Skeletal muscle tissue (tissue), 3 donors: ENCODE measurements at regions not wholly inside any gene's neighbourhood (a gene's known extent, or its start where the extent isn't known, plus 50 kb on each side); places are given as distances from the start of the nearest gene placed in this dataset.

ENCODE experiments used
- H3K27ac ChIP-seq: one replicate; pipeline ENCODE4 v1.7.0; 2013; ENCODE audit warnings: mild to moderate bottlenecking, low read depth, low read length, inconsistent platforms
- H3K27me3 ChIP-seq, 3 donors: one replicate each; pipeline ENCODE4 v1.7.0; 2013; ENCODE audit warnings: low read length in 3 of 3; ENCODE audit not compliant: control insufficient read depth in 3 of 3, insufficient read depth in 3 of 3
- H3K36me3 ChIP-seq, 3 donors: one replicate each; pipeline ENCODE4 v1.7.0; 2013; ENCODE audit warnings: low read length in 3 of 3; ENCODE audit not compliant: control insufficient read depth in 3 of 3, insufficient read depth in 3 of 3
- H3K4me1 ChIP-seq, 3 donors: one replicate each; pipeline ENCODE4 v1.7.0; 2013; ENCODE audit warnings: low read length in 3 of 3, mild to moderate bottlenecking in 3 of 3; ENCODE audit not compliant: control insufficient read depth in 3 of 3, insufficient read depth in 3 of 3
- H3K4me3 ChIP-seq, 3 donors: one replicate each; pipeline ENCODE4 v1.7.0; 2013; ENCODE audit warnings: low read length in 3 of 3
- H3K9ac ChIP-seq, 3 donors: one replicate each; pipeline ENCODE4 v1.7.0; 2013; ENCODE audit warnings: low read length in 3 of 3, mild to moderate bottlenecking in 3 of 3, moderate library complexity in 2 of 3, low read depth in 1 of 3
- H3K9me3 ChIP-seq, 3 donors: one replicate each; pipeline ENCODE4 v1.7.0; 2013; ENCODE audit warnings: low read length in 3 of 3; ENCODE audit not compliant: control insufficient read depth in 3 of 3
- donor health status: Osteomylitis.

DNA sequence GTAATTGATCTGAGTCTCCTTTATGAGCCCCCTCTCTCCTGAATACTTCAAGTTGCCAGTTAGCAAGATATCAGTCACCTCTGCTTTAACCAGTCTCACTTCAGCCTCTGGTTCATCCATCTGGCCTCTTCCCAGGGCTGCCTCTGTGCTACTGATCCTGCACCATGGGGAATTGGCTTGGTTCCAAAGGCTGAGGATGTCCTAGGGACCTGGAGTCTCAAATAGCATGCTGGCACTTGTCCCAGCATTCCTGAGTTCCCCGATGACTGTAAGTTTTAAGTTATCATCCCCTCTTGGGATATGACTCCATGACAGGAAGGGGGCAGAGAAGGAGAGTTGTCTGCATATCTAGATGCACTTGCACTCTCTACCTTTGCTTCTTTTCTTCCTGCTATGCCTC, 252.0 kb downstream of the PTBP2 start:
- no peaks in the 10 kb centered on the region for H3K9me3 ChIP-seq
- no peak overlapping the region for H3K27ac ChIP-seq
- H3K27me3 ChIP-seq, result peaks cover 0 to 4% (median 0%) of the 10 kb centered on the region in 3 donors
- H3K9ac ChIP-seq, result no peak overlapping the region
- H3K4me1 ChIP-seq, result no peaks in the 10 kb centered on the region
- no peak overlapping the region for H3K4me3 ChIP-seq
- no peaks in the 10 kb centered on the region for H3K36me3 ChIP-seq

GRCh38 chr1:96978444-96978843, 256.9 kb downstream of the PTBP2 start:
- H3K9me3 ChIP-seq, result no peaks in the 10 kb centered on the region
- no peaks in the 10 kb centered on the region for H3K27me3 ChIP-seq
- no peak overlapping the region for H3K9ac ChIP-seq
- no peak overlapping the region for H3K27ac ChIP-seq
- no peak overlapping the region for H3K4me3 ChIP-seq
- H3K4me1 ChIP-seq, result no peaks in the 10 kb centered on the region
- no peaks in the 10 kb centered on the region for H3K36me3 ChIP-seq

DNA sequence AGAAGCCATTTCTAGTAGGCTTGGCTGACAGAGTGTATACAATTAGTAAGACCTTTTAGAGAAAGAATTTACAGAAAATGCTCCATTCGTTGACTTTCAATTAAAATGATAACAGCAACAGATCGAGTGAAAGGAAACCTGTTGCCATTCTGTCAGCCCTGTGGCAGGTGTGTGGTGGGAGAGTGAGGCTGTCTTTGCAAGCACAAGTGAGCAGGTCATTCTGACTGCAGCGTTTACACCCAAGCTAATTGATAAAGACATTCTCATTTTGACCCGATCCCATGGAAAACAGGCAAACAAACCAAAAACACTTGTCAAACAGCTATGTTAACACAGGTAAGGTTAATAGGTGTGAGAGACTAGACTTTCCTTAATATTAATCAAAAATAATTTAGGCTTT, 257.3 kb downstream of the PTBP2 start:
- Histone ChIP-seq H3K4me3 (no peak overlapping the region), H3K9ac (no peak overlapping the region), H3K27me3 (no peaks in the 10 kb centered on the region), H3K9me3 (no peaks in the 10 kb centered on the region), H3K27ac (no peak overlapping the region), H3K4me1 (no peaks in the 10 kb centered on the region), H3K36me3 (no peaks in the 10 kb centered on the region)

DNA sequence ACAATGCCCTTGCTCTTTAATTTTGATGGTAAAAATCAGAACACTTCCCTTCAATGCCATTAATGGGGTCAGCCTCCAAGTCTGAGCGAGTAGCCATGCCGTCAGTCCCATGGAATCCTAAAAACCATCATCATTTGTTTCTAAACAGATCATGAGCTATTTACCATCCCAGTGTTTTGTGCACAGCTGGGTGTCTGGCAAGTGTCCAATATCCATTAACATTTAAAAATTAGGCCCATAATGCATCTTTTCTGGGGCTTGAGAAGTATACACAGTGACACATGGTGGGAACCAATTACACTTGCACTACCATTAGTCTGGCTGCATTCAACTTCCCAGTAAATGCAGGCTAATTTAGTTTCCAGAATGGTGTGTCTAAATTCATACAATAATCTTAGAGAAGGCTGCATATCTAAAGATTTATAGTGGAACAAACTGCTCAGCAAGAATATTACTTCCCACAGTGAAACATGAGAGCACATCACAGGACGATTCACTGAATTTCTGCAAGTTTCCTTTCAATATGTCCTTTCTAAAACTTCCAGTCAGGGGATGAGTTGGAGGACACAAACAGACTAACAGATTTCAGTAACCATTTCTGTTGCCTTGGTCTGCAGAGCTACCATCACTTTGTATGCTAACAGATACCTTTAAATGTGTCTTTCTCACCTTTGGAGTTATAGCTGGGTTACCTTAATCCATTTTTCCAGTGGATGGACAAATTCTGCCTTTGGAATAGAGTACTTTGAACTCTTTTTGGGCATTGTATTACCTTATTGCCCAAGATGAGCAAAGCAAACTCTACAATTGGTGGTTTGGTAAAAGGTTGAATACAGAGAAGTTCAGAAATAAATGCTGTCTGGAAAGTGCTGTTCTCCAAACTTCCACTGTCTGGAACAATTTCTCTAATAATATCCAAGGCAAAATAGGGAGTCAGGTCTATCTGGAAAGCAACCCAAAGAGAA, 258.0 kb downstream of the PTBP2 start:
- no peaks in the 10 kb centered on the region for H3K4me1 ChIP-seq
- H3K27ac ChIP-seq, result no peak overlapping the region
- H3K4me3 ChIP-seq, result no peak overlapping the region
- no peak overlapping the region for H3K9ac ChIP-seq
- no peaks in the 10 kb centered on the region for H3K27me3 ChIP-seq
- no peaks in the 10 kb centered on the region for H3K36me3 ChIP-seq
- H3K9me3 ChIP-seq, result no peaks in the 10 kb centered on the region

- no peaks in the 10 kb centered on the region for H3K9me3 ChIP-seq
- no peak overlapping the region for H3K27ac ChIP-seq
- H3K4me1 ChIP-seq, result no peaks in the 10 kb centered on the region
- no peaks in the 10 kb centered on the region for H3K36me3 ChIP-seq
- H3K9ac ChIP-seq, result no peak overlapping the region
- H3K4me3 ChIP-seq, result no peak overlapping the region
- H3K27me3 ChIP-seq, result no peaks in the 10 kb centered on the region
Observed at GRCh38 chr1:96980448-96980847, 258.9 kb downstream of the PTBP2 start.

DNA sequence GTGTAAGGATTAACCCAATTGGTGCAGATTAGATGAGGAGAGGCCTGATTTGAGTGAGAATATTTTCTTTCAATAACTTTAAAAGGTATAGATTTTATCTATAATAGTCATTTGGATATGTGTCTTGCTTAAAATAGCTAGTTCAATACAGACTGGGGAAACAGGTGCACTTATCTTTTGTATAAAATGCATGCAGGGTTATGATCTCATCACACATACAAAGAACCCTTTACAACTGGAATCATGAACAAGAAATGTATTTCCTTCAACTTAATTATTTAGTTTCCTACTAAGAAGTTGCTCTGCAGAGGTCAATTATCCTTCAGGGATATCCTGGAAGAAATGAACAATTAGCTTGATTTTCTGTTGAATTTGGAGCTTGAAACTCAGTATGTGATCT, 259.6 kb downstream of the PTBP2 start:
- no peaks in the 10 kb centered on the region for H3K27me3 ChIP-seq
- no peak overlapping the region for H3K9ac ChIP-seq
- no peaks in the 10 kb centered on the region for H3K4me1 ChIP-seq
- H3K9me3 ChIP-seq, result no peaks in the 10 kb centered on the region
- H3K4me3 ChIP-seq, result no peak overlapping the region
- no peak overlapping the region for H3K27ac ChIP-seq
- H3K36me3 ChIP-seq, result no peaks in the 10 kb centered on the region

DNA sequence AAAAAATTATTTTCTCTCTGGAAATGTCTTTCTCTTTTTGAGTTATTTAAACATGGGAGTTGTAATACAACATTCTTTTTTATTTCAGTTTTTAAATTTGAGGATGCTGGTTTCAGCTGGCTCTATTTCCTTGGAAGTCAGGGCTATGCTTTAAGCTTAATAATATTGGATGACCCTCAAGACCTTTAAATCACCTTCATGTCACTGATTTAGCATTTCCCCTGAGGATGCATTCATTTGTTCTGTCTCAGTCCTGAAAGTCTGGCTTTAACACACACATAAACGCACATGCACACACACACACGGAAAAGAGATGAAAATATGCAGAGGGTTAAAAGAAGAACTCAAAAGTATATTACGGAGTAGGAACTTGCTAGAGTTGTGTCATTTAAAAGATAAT, 260.5 kb downstream of the PTBP2 start:
- no peaks in the 10 kb centered on the region for H3K36me3 ChIP-seq
- H3K4me1 ChIP-seq, result no peaks in the 10 kb centered on the region
- no peaks in the 10 kb centered on the region for H3K27me3 ChIP-seq
- no peak overlapping the region for H3K9ac ChIP-seq
- H3K27ac ChIP-seq, result no peak overlapping the region
- H3K9me3 ChIP-seq, result no peaks in the 10 kb centered on the region
- H3K4me3 ChIP-seq, result no peak overlapping the region

GRCh38 chr1:96983866-96984265, 262.3 kb downstream of the PTBP2 start:
- no peak overlapping the region for H3K9ac ChIP-seq
- H3K27ac ChIP-seq, result no peak overlapping the region
- no peaks in the 10 kb centered on the region for H3K4me1 ChIP-seq
- H3K27me3 ChIP-seq, result no peaks in the 10 kb centered on the region
- H3K36me3 ChIP-seq, result no peaks in the 10 kb centered on the region
- no peak overlapping the region for H3K4me3 ChIP-seq
- no peaks in the 10 kb centered on the region for H3K9me3 ChIP-seq

DNA sequence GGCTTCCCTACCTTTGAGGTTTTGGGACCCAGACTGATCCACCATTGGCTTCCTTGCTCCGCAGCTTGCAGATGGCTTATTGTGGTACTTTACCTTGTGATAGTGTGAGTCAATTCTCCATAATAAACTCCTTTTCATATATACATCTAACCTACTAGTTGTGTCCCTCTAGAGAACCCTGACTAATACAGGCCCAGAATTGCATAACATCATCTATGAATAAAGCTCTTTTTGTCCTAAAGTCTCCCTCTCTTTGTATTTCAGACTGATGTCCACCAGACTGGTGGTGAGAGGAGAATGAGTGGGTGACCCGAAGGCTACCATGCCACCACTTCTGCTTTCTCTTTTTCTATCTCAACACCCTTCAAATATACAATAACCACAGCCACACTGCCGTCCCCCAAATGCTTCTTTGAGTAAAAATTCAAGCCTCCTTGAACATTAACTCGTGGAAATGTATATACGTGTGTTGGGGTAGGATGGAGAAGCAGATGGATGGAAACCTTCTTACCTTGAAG, 265.7 kb downstream of the PTBP2 start:
- H3K9me3 ChIP-seq, result no peaks in the 10 kb centered on the region
- H3K36me3 ChIP-seq, result no peaks in the 10 kb centered on the region
- no peaks in the 10 kb centered on the region for H3K27me3 ChIP-seq
- no peak overlapping the region for H3K27ac ChIP-seq
- H3K4me1 ChIP-seq, result no peaks in the 10 kb centered on the region
- H3K4me3 ChIP-seq, result no peak overlapping the region
- H3K9ac ChIP-seq, result no peak overlapping the region

GRCh38 chr1:96989302-96989701, 267.7 kb downstream of the PTBP2 start:
- Histone ChIP-seq H3K4me3 (no peak overlapping the region), H3K4me1 (no peaks in the 10 kb centered on the region), H3K27ac (no peak overlapping the region), H3K36me3 (no peaks in the 10 kb centered on the region), H3K9ac (no peak overlapping the region), H3K9me3 (no peaks in the 10 kb centered on the region), H3K27me3 (no peaks in the 10 kb centered on the region)
